ENCODE measurements at regions not wholly inside any gene's neighbourhood (a gene's known extent, or its start where the extent isn't known, plus 50 kb on each side); places are given as distances from the start of the nearest gene placed in this dataset.

GRCh38 chr18:2102022-2102421 is 469.3 kb downstream of the METTL4 start:
- TF ChIP-seq CTCF (IDR thresholded peaks at IDR 0.05; ENCODE audit: control insufficient read depth, insufficient read depth, low read depth, low read length, missing control alignments), result no peak
- no peak overlapping the region for H3K4me3 ChIP-seq (ENCODE audit: control insufficient read depth, low read depth, low read length)
- no peak for DNase-seq (ENCODE audit: low read depth)

- no peak for DNase-seq (ENCODE audit: low read depth)
- no peak for TF ChIP-seq CTCF (IDR thresholded peaks at IDR 0.05; ENCODE audit: control insufficient read depth, insufficient read depth, low read depth, low read length, missing control alignments)
- H3K4me3 ChIP-seq (ENCODE audit: control insufficient read depth, low read depth, low read length), result no peak overlapping the region
These were observed 468.0 kb downstream of the METTL4 start for GRCh38 chr18:2103299-2103698.

GRCh38 chr18:2104620-2105462 is 466.5 kb downstream of the METTL4 start:
- no peak for DNase-seq (ENCODE audit: low read depth)
- H3K4me3 ChIP-seq (ENCODE audit: control insufficient read depth, low read depth, low read length), result no peak overlapping the region
- peak; percentile 83 for TF ChIP-seq CTCF (IDR thresholded peaks at IDR 0.05; ENCODE audit: control insufficient read depth, insufficient read depth, low read depth, low read length, missing control alignments)

GRCh38 chr18:2108591-2108990 is 462.7 kb downstream of the METTL4 start:
- H3K4me3 ChIP-seq (ENCODE audit: control insufficient read depth, low read depth, low read length), result no peak overlapping the region
- DNase-seq (ENCODE audit: low read depth), result no peak
- no peak for TF ChIP-seq CTCF (IDR thresholded peaks at IDR 0.05; ENCODE audit: control insufficient read depth, insufficient read depth, low read depth, low read length, missing control alignments)

GRCh38 chr18:2111456-2111855 is 459.8 kb downstream of the METTL4 start:
- H3K4me3 ChIP-seq (ENCODE audit: control insufficient read depth, low read depth, low read length), result no peak overlapping the region
- TF ChIP-seq CTCF (IDR thresholded peaks at IDR 0.05; ENCODE audit: control insufficient read depth, insufficient read depth, low read depth, low read length, missing control alignments), result no peak
- peak; percentile 8 for DNase-seq (ENCODE audit: low read depth)

GRCh38 chr18:2112435-2113045 is 458.8 kb downstream of the METTL4 start:
- H3K4me3 ChIP-seq (ENCODE audit: control insufficient read depth, low read depth, low read length), result no peak overlapping the region
- DNase-seq (ENCODE audit: low read depth), result no peak
- no peak for TF ChIP-seq CTCF (IDR thresholded peaks at IDR 0.05; ENCODE audit: control insufficient read depth, insufficient read depth, low read depth, low read length, missing control alignments)

Data from AG09309 (cell line).